ENCODE measurements at regions not wholly inside any gene's neighbourhood (a gene's known extent, or its start where the extent isn't known, plus 50 kb on each side); places are given as distances from the start of the nearest gene placed in this dataset.
A peak's percentile ranks its signal among the peaks of the same experiment; 100 is the strongest.

DNA sequence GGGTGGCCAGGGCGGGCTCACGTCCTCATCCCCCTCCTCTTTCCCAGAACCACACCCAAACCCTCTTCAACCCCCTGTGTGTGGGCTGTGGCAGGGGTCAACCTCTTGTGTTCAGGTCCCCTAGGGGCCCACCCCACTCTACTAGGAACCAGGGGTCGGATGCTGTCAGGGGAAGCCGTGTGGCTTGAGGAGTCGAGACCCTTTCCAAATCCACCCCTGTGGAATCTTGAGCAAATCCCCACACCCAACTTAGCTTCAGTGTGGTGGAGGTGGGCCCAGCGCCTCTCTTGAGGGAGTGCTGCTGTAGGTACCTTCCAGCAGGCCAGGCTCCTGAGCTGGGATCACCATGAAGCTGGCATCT is 121.5 kb downstream of the MRM1 start:
- peak overlapping the region; percentile 83 for H4K91ac ChIP-seq (replicated peaks; ENCODE audit: insufficient read length, low read length)
- no peak for DNase-seq (ENCODE audit: low read depth in 1 of 2, low spot score in 2 of 2)
- H3K36me3 ChIP-seq (ENCODE audit: control insufficient read depth in 2 of 4, insufficient read depth in 4 of 4, low read length in 3 of 4) = no peaks in the 10 kb centered on the region
- no peak for FAIRE-seq
- no peak overlapping the region for H3K27ac ChIP-seq (ENCODE audit: low read depth, low read length)
- 76% methylated on average over 5 of the region's 6 CpGs; no CpG with 5 or more reads in 1 of the 2 experiments for WGBS, 2 experiments (ENCODE audit: extremely low coverage in 1 of 2, insufficient coverage in 1 of 2, insufficient read length in 1 of 2, insufficient replicate concordance in 2 of 2, low coverage in 1 of 2, low lambda C conversion rate in 2 of 2, missing lambda C conversion rate in 1 of 2)
- H3K4ac ChIP-seq (replicated peaks; ENCODE audit: insufficient read length, low read depth, low read length) = peak overlapping the region; percentile 44
- H2AK5ac ChIP-seq (ENCODE audit: low read depth, low read length) = no peak overlapping the region; the same call in 1 of the 2 replicates
- no peak overlapping the region for H3K9ac ChIP-seq (replicated peaks in 1 of 4; ENCODE audit: extremely low read depth in 1 of 4, low read depth in 3 of 4, low read length in 3 of 4)
- no peak overlapping the region for H4K5ac ChIP-seq (ENCODE audit: insufficient read length, low read depth, low read length)
- H3K18ac ChIP-seq (ENCODE audit: extremely low read depth, low read length) = peak overlapping the region; percentile 81; the same call in 1 of the 2 replicates
- CTCF ChIA-PET (ENCODE audit: partially characterized antibody) = interaction anchor here (0.6 to 5.7 kb wide), 7 partner anchors 10 to 1125 kb away, joined by 3 to 25 read pairs (median 4); no protein-coding TSS in a partner anchor
- 0 out of 2 replicates have a peak overlapping the region, but pooled peaks have one; percentile 34 for H2BK20ac ChIP-seq (ENCODE audit: low read length)
- no peak overlapping the region for H3K23ac ChIP-seq (ENCODE audit: insufficient read length)
- H3K79me1 ChIP-seq (ENCODE audit: low read depth, low read length) = no peaks in the 10 kb centered on the region
- peaks cover 9 to 14% (median 13%) of the 10 kb centered on the region in 4 experiments; a peak in 6 of 7 replicates for H3K4me1 ChIP-seq (replicated peaks in 1 of 4; ENCODE audit: control insufficient read depth in 3 of 4, insufficient read depth in 4 of 4, low read length in 3 of 4)
- H3K23me2 ChIP-seq (ENCODE audit: low read depth, low read length) = peaks cover 3% of the 10 kb centered on the region; the same call in 1 of the 2 replicates
- H3K79me2 ChIP-seq (ENCODE audit: control insufficient read depth in 1 of 2, insufficient read depth in 2 of 2, low read length in 2 of 2) = no peaks in the 10 kb centered on the region
- no peaks in the 10 kb centered on the region for H4K20me1 ChIP-seq (replicated peaks in 1 of 2; ENCODE audit: control insufficient read depth in 1 of 2, insufficient read depth in 2 of 2, low read length in 2 of 2)
- no peak overlapping the region for H3K4me3 ChIP-seq (ENCODE audit: extremely low read depth in 1 of 4, insufficient read depth in 2 of 4, low read depth in 3 of 4, low read length in 4 of 4)
- H2BK5ac ChIP-seq (ENCODE audit: low read depth, low read length) = peak overlapping the region; percentile 29; the same call in 1 of the 2 replicates
- TF ChIP-seq SAP30 (IDR thresholded peaks at IDR 0.05; ENCODE audit: insufficient read depth, insufficient replicate concordance, low read length) (no peak), CREB1 (IDR thresholded peaks at IDR 0.05) (no peak), TAF7 (optimal IDR thresholded peaks at IDR 0.05; ENCODE audit: borderline replicate concordance, low read depth, low read length) (no peak), GTF2F1 (IDR thresholded peaks at IDR 0.05; ENCODE audit: borderline replicate concordance, low read depth, low read length) (no peak), CHD2 (IDR thresholded peaks at IDR 0.05; ENCODE audit: low read length) (no peak), FOSL1 (IDR thresholded peaks at IDR 0.05; ENCODE audit: insufficient read depth, low read depth, low read length) (no peak), ASH2L (IDR thresholded peaks at IDR 0.05; ENCODE audit: low read length) (no peak), ZNF274 (IDR thresholded peaks at IDR 0.05; ENCODE audit: borderline replicate concordance, extremely low read depth, low read length) (no peak), CTBP2 (IDR thresholded peaks at IDR 0.05; ENCODE audit: borderline replicate concordance, insufficient read depth, insufficient read length, low read length) (no peak), RBBP5 (IDR thresholded peaks at IDR 0.05; ENCODE audit: borderline replicate concordance, low read depth, low read length) (no peak), POLR2AphosphoS5 (IDR thresholded peaks at IDR 0.05; ENCODE audit: low read depth, low read length) (no peak), JUND (IDR thresholded peaks at IDR 0.05; ENCODE audit: low read length) (no peak)
- peak overlapping the region; percentile 62 to 73; a peak in 2 of 4 replicates for H3K4me2 ChIP-seq (ENCODE audit: insufficient read depth in 1 of 2, low read depth in 2 of 2, low read length in 2 of 2)
- POLR2A ChIA-PET (ENCODE audit: partially characterized antibody) = interaction anchor here (0.8 to 1.3 kb wide), 5 partner anchors 11 to 189 kb away, joined by 3 to 4 read pairs (median 3); partner anchors contain the start of genes MYO19 and PIGW
- H2BK15ac ChIP-seq (ENCODE audit: low read length) = peak overlapping the region; percentile 78; the same call in 1 of the 2 replicates
- H2AFZ ChIP-seq (ENCODE audit: low read length) = no peak overlapping the region
- H3K14ac ChIP-seq (ENCODE audit: insufficient read length) = no peak overlapping the region
- H4K8ac ChIP-seq (ENCODE audit: extremely low read depth, insufficient read depth, low read length) = no peak overlapping the region; the same call in 1 of the 2 replicates
- H2BK12ac ChIP-seq (ENCODE audit: low read depth, low read length) = peak overlapping the region; percentile 94
- H3K9me3 ChIP-seq (ENCODE audit: insufficient read depth in 2 of 2, low read depth in 1 of 2, low read length in 1 of 2) = no peaks in the 10 kb centered on the region
- H3K27me3 ChIP-seq (replicated peaks in 1 of 4; ENCODE audit: control insufficient read depth in 3 of 4, extremely low read depth in 1 of 4, insufficient read depth in 3 of 4, low read length in 3 of 4) = no peaks in the 10 kb centered on the region; a peak in 3 of 7 replicates
- no peak overlapping the region for H2BK120ac ChIP-seq (replicated peaks; ENCODE audit: low read depth, low read length)
- H3K56ac ChIP-seq (replicated peaks; ENCODE audit: insufficient read length, low read depth, low read length) = no peak overlapping the region
